Panc1 (cell line): ENCODE measurements at regions not wholly inside any gene's neighbourhood (a gene's known extent, or its start where the extent isn't known, plus 50 kb on each side); places are given as distances from the start of the nearest gene placed in this dataset.

Experiments used
- ATAC-seq: fragments of 200-7000 bp; cut with Tn5 transposase; 2 replicates; pipeline ENCODE4 v1.9.1; 2020; ENCODE audit warnings: mild to moderate bottlenecking, moderate library complexity
- BruUV-seq: library from RNA; stranded (reverse); fragments of 400-500 nt; replicated peaks from 2 replicates; lab custom pipeline; 2021; lab: Mats Ljungman, UMichigan
- CTCF ChIA-PET: fragments of 300-600 bp; sonication (Branson Sonifier 250); formaldehyde crosslinking; loops from one replicate; lab custom pipeline; 2022; ENCODE audit warnings: antibody characterized with exemption; lab: Charles Lee
- POLR2A ChIA-PET: fragments of 300-600 bp; sonication (Branson Sonifier 250); formaldehyde crosslinking; loops from one replicate; lab custom pipeline; 2022; ENCODE audit warnings: antibody characterized with exemption; lab: Charles Lee
- DNase-seq: peaks from one replicate; pipeline ENCODE4 v3.0.0-alpha.2; 2010; ENCODE audit warnings: low read depth, low spot score
- H3K27ac ChIP-seq: 2 replicates; pipeline ENCODE4 v1.5.1; 2011; ENCODE audit warnings: mild to moderate bottlenecking, low read length, inconsistent platforms
- H3K27me3 ChIP-seq: fragments of 200-500 bp; sonication (Bioruptor generic); 2 replicates; pipeline ENCODE4 v1.6.0; 2014; ENCODE audit warnings: low read length, inconsistent platforms; ENCODE audit not compliant: control insufficient read depth, insufficient read depth
- H3K36me3 ChIP-seq: fragments of 200-500 bp; sonication (Bioruptor generic); 2 replicates; pipeline ENCODE4 v1.5.1; 2014; ENCODE audit warnings: inconsistent platforms, mild to moderate bottlenecking, low read length, moderate library complexity; ENCODE audit not compliant: control insufficient read depth, insufficient read depth
- H3K4me1 ChIP-seq: 2 replicates; pipeline ENCODE4 v1.5.1; 2011; ENCODE audit warnings: inconsistent platforms, mild to moderate bottlenecking, low read length, moderate library complexity; ENCODE audit not compliant: control insufficient read depth, insufficient read depth
- H3K4me3 ChIP-seq, 2 experiments: 2 replicates each; pipeline ENCODE4 v1.5.1; 2011 to 2012; ENCODE audit warnings: low read depth in 2 of 2, low read length in 2 of 2, mild to moderate bottlenecking in 2 of 2, inconsistent platforms in 1 of 2, moderate library complexity in 1 of 2
- H3K9me3 ChIP-seq: fragments of 200-500 bp; sonication (Bioruptor generic); 2 replicates; pipeline ENCODE4 v1.5.1; 2014; ENCODE audit warnings: low read depth, mild to moderate bottlenecking, inconsistent platforms, low read length, moderate library complexity; ENCODE audit not compliant: control insufficient read depth, insufficient read depth
- CTCF ChIP-seq: fragments of 450-650 bp; IDR thresholded peaks from 2 replicates; pipeline ENCODE4 v1.5.1; 2017; ENCODE audit warnings: mild to moderate bottlenecking
- POLR2AphosphoS5 ChIP-seq: IDR thresholded peaks from 2 replicates; pipeline ENCODE4 v1.6.1; 2012; ENCODE audit warnings: mild to moderate bottlenecking, low read depth, low read length, moderate library complexity
- REST ChIP-seq, 2 experiments: IDR thresholded peaks; 2 replicates each; pipeline ENCODE4 v1.6.1; 2011 to 2012; ENCODE audit warnings: low read depth in 2 of 2, control low read depth in 1 of 2, low read length in 1 of 2, mild to moderate bottlenecking in 1 of 2, moderate library complexity in 1 of 2; ENCODE audit not compliant: insufficient read depth in 1 of 2
- SIN3A ChIP-seq: IDR thresholded peaks from 2 replicates; pipeline ENCODE4 v1.6.1; 2012; ENCODE audit warnings: low read depth, mild to moderate bottlenecking, low read length, moderate library complexity, borderline replicate concordance; ENCODE audit not compliant: insufficient read depth
- TCF7L2 ChIP-seq: IDR thresholded peaks from 2 replicates; pipeline ENCODE4 v1.6.1; 2011; ENCODE audit warnings: mild to moderate bottlenecking, low read depth, low read length, inconsistent platforms
- in situ Hi-C: cut with HindIII; loops from 2 replicates; pipeline ENCODE4 v1.10.0; 2016; ENCODE audit warnings: low sequenced_read_pairs, low pct_unique_long_range_greater_than_20kb
- intact Hi-C: fragments of 100-400 bp; cut with micrococcal nuclease; formaldehyde crosslinking; loops from one replicate; pipeline ENCODE4 v1.10.0; 2022; ENCODE audit not compliant: unreplicated experiment

DNA sequence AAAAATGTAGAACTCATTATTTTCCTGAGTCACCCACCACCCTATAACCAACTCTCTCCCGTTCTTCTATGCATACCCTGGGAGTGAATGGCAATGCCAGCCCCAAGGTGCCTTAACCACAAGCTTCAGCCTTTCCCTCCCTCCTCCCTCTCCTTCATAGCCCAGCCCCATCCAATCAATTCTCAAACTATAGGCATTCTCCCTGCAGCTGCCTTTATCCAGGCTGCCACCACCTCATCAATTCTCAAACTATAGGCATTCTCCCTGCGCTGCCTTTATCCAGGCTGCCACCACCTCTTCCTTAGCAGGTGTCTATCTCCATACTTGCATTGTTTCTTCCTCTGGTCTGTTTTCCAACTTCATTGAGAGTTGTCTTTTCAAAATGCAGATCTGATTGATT is 77.1 kb downstream of the PLEKHG1 start:
- H3K27me3 ChIP-seq = peaks cover 2% of the 10 kb centered on the region
- in situ Hi-C loops (no loop called here), intact Hi-C loops (no loop called here)
- no peak for DNase-seq
- H3K4me3 ChIP-seq = no peak overlapping the region
- TF ChIP-seq TCF7L2 (no peak), CTCF (no peak), REST (IDR thresholded peaks at IDR 0.05; ENCODE audit: insufficient read depth in 1 of 2, low read depth in 2 of 2, low read length in 1 of 2) (no peak), POLR2AphosphoS5 (no peak), SIN3A (no peak)
- H3K36me3 ChIP-seq = no peaks in the 10 kb centered on the region
- BruUV-seq = no TSS peak
- ChIA-PET POLR2A (no interaction called here), CTCF (no interaction called here)
- no peak for ATAC-seq
- no peak overlapping the region for H3K27ac ChIP-seq
- no peaks in the 10 kb centered on the region for H3K4me1 ChIP-seq
- no peaks in the 10 kb centered on the region for H3K9me3 ChIP-seq

DNA sequence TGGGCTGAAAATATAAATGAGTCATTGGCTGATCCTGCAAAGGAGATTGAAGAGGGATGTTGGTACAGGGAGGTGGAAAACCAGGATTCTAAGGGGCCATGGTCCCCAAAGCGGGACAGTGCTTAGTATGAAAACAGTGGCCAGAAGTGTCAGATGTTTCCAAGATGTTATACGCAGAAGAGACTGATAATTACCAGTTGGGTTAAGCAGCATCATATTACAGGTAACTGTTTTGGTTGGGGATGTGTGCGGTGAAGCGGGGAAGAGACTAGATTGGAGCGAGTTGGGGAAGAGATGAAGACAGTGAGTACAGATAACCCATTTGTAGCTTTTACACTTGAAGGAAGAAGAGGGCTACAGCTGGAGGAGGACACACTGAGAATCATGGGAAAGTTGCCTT is 80.8 kb downstream of the PLEKHG1 start:
- Histone ChIP-seq H3K27ac (no peak overlapping the region), H3K9me3 (no peaks in the 10 kb centered on the region), H3K27me3 (no peaks in the 10 kb centered on the region; the same call in none of the 2 replicates), H3K36me3 (no peaks in the 10 kb centered on the region), H3K4me1 (no peaks in the 10 kb centered on the region), H3K4me3 (no peak overlapping the region)
- DNase-seq (no peak), ATAC-seq (no peak)
- POLR2A ChIA-PET = no interaction called here
- CTCF ChIA-PET = no interaction called here
- TF ChIP-seq REST (IDR thresholded peaks at IDR 0.05; ENCODE audit: insufficient read depth in 1 of 2, low read depth in 2 of 2, low read length in 1 of 2) = no peak
- no TSS peak for BruUV-seq
- intact Hi-C loops (no loop called here), in situ Hi-C loops (no loop called here)
